ENCODE measurements at regions not wholly inside any gene's neighbourhood (a gene's known extent, or its start where the extent isn't known, plus 50 kb on each side); places are given as distances from the start of the nearest gene placed in this dataset.

GRCh38 chr12:58225203-58225877 lies 284.0 kb downstream of the ATP23 start:
- no peak for DNase-seq
- Histone ChIP-seq H3K4me3 (ENCODE audit: insufficient read depth, low read depth, low read length) (no peak overlapping the region), H3K36me3 (replicated peaks; ENCODE audit: control insufficient read depth, insufficient read depth, low read length) (no peaks in the 10 kb centered on the region), H3K27me3 (ENCODE audit: control insufficient read depth, insufficient read depth, low read length) (no peaks in the 10 kb centered on the region)

DNA sequence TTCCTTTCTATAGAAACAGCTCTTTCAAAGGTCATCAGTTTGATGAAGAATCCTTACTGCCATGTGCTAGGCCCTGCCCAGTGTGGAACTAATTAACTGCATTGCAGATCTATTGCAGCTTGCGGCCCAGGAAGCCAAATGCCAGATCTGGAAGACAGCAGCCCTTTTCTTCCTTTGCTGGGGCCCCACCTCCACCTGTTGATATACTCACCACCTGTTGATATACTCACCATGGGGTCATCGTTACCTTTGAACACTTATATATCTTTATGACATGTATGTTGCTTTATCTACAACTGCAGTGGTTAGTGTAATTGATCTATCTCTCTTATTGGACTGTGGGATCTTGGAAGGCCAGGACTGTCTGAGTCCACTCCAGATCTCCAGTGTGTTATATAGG lies 292.5 kb downstream of the ATP23 start:
- no peak overlapping the region for H3K4me3 ChIP-seq (ENCODE audit: insufficient read depth, low read depth, low read length)
- H3K27me3 ChIP-seq (ENCODE audit: control insufficient read depth, insufficient read depth, low read length): no peaks in the 10 kb centered on the region
- no peak for DNase-seq
- H3K36me3 ChIP-seq (replicated peaks; ENCODE audit: control insufficient read depth, insufficient read depth, low read length): no peaks in the 10 kb centered on the region

GRCh38 chr12:58238411-58238810 lies 297.0 kb downstream of the ATP23 start:
- DNase-seq: no peak
- no peaks in the 10 kb centered on the region for H3K36me3 ChIP-seq (replicated peaks; ENCODE audit: control insufficient read depth, insufficient read depth, low read length)
- no peak overlapping the region for H3K4me3 ChIP-seq (ENCODE audit: insufficient read depth, low read depth, low read length)
- no peaks in the 10 kb centered on the region for H3K27me3 ChIP-seq (ENCODE audit: control insufficient read depth, insufficient read depth, low read length)

DNA sequence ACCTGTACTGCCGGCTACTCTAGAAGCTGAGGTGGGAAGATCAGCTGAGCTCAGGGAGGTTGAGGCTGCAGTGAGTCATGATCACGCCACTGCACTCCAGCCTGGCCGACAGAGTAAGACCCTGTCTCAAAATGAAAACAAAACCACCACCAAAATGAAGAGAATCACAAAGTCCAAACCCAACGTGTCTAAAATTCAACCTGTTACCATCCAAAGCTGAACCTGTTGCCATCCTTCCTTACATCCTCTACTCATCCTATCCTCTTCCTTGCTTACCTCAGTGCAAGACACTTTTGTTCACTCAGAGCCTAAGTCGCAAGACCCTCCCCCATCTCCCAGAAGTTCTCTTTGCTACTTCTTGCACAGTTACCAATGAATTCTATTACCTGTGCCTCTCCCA lies 299.7 kb downstream of the ATP23 start:
- Histone ChIP-seq H3K36me3 (replicated peaks; ENCODE audit: control insufficient read depth, insufficient read depth, low read length) (no peaks in the 10 kb centered on the region), H3K27me3 (ENCODE audit: control insufficient read depth, insufficient read depth, low read length) (no peaks in the 10 kb centered on the region), H3K4me3 (ENCODE audit: insufficient read depth, low read depth, low read length) (no peak overlapping the region)
- no peak for DNase-seq

- no peak overlapping the region for H3K4me3 ChIP-seq (ENCODE audit: insufficient read depth, low read depth, low read length)
- no peaks in the 10 kb centered on the region for H3K27me3 ChIP-seq (ENCODE audit: control insufficient read depth, insufficient read depth, low read length)
- no peaks in the 10 kb centered on the region for H3K36me3 ChIP-seq (replicated peaks; ENCODE audit: control insufficient read depth, insufficient read depth, low read length)
- DNase-seq: peak; percentile 26
Observed at GRCh38 chr12:58242796-58243630, 301.6 kb downstream of the ATP23 start.

DNA sequence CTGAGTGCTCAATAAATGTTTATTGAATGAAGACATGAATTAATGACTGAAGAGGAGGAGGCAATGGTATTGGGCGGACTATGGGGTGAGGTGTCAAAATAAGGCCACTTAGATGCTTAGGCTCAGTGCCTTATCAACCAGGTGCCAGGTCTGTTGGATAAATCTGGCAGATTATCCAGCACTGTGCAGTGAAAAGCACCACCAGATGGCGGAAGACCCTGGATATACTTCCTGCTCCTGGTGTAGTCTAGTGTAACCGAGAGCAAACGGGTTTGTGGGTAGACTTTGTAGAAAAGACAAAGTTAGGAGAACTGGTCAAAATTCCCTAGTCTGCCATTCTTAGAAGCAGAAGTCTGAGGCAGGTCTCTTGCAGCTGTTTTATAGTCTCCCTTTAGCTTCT lies 306.3 kb downstream of the ATP23 start:
- Histone ChIP-seq H3K4me3 (ENCODE audit: insufficient read depth, low read depth, low read length) (no peak overlapping the region), H3K27me3 (ENCODE audit: control insufficient read depth, insufficient read depth, low read length) (no peaks in the 10 kb centered on the region), H3K36me3 (replicated peaks; ENCODE audit: control insufficient read depth, insufficient read depth, low read length) (no peaks in the 10 kb centered on the region)
- peak; percentile 10 for DNase-seq

GRCh38 chr12:58248599-58248998 lies 307.2 kb downstream of the ATP23 start:
- Histone ChIP-seq H3K27me3 (ENCODE audit: control insufficient read depth, insufficient read depth, low read length) (no peaks in the 10 kb centered on the region), H3K4me3 (ENCODE audit: insufficient read depth, low read depth, low read length) (no peak overlapping the region), H3K36me3 (replicated peaks; ENCODE audit: control insufficient read depth, insufficient read depth, low read length) (no peaks in the 10 kb centered on the region)
- DNase-seq: no peak

DNA sequence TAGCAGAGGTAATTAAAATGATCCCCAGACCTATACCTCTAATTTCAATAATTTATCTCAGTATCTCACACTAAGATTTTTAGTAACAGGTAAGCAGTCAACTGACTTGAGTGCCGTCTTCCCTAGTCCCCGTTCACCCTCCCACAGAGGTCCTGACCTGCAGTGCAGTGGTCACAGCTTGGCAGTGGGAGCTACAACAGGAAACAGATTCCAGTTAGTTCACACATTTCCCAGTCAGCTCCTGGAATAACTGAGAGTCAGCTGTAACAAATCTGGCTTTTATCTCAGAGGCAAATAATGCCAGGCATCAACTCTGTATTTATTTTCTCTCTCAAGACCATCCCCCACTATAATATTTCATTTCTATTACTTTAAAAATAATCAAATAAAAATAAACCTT lies 308.2 kb downstream of the ATP23 start:
- no peaks in the 10 kb centered on the region for H3K36me3 ChIP-seq (replicated peaks; ENCODE audit: control insufficient read depth, insufficient read depth, low read length)
- no peak for DNase-seq
- H3K27me3 ChIP-seq (ENCODE audit: control insufficient read depth, insufficient read depth, low read length): no peaks in the 10 kb centered on the region
- H3K4me3 ChIP-seq (ENCODE audit: insufficient read depth, low read depth, low read length): no peak overlapping the region

- Histone ChIP-seq H3K27me3 (ENCODE audit: control insufficient read depth, insufficient read depth, low read length) (no peaks in the 10 kb centered on the region), H3K36me3 (replicated peaks; ENCODE audit: control insufficient read depth, insufficient read depth, low read length) (no peaks in the 10 kb centered on the region), H3K4me3 (ENCODE audit: insufficient read depth, low read depth, low read length) (no peak overlapping the region)
- no peak for DNase-seq
Observed at GRCh38 chr12:58250077-58250476, 308.7 kb downstream of the ATP23 start.

DNA sequence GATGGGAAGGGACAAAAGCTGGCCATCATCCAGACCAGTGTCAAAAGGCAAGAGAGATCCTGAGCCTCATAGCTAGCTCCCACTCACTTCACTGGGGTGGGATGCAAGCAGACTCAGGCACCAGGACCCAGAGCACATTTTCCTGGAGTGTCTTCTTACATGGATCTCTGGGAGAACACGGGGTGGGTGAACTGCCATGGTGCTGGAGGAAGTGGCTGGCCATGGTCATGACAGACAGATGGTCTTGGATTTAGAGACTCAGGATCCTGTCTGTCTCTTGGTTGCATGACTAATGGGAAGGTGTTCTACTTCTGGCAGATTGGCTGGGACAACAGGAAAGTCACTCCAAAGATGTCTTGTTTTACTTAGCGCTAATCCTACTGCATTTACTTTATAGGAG lies 311.5 kb downstream of the ATP23 start:
- Histone ChIP-seq H3K27me3 (ENCODE audit: control insufficient read depth, insufficient read depth, low read length) (no peaks in the 10 kb centered on the region), H3K36me3 (replicated peaks; ENCODE audit: control insufficient read depth, insufficient read depth, low read length) (no peaks in the 10 kb centered on the region), H3K4me3 (ENCODE audit: insufficient read depth, low read depth, low read length) (no peak overlapping the region)
- DNase-seq: no peak

- Histone ChIP-seq H3K27me3 (ENCODE audit: control insufficient read depth, insufficient read depth, low read length) (no peaks in the 10 kb centered on the region), H3K36me3 (replicated peaks; ENCODE audit: control insufficient read depth, insufficient read depth, low read length) (no peaks in the 10 kb centered on the region), H3K4me3 (ENCODE audit: insufficient read depth, low read depth, low read length) (no peak overlapping the region)
- DNase-seq: no peak
Observed at GRCh38 chr12:58253663-58254062, 312.3 kb downstream of the ATP23 start.

- Histone ChIP-seq H3K36me3 (replicated peaks; ENCODE audit: control insufficient read depth, insufficient read depth, low read length) (no peaks in the 10 kb centered on the region), H3K4me3 (ENCODE audit: insufficient read depth, low read depth, low read length) (no peak overlapping the region), H3K27me3 (ENCODE audit: control insufficient read depth, insufficient read depth, low read length) (no peaks in the 10 kb centered on the region)
- DNase-seq: no peak
Observed at GRCh38 chr12:58254463-58255100, 313.2 kb downstream of the ATP23 start.

- Histone ChIP-seq H3K36me3 (replicated peaks; ENCODE audit: control insufficient read depth, insufficient read depth, low read length) (no peaks in the 10 kb centered on the region), H3K4me3 (ENCODE audit: insufficient read depth, low read depth, low read length) (no peak overlapping the region), H3K27me3 (ENCODE audit: control insufficient read depth, insufficient read depth, low read length) (no peaks in the 10 kb centered on the region)
- DNase-seq: no peak
Observed at GRCh38 chr12:58262796-58263195, 321.4 kb downstream of the ATP23 start.

GRCh38 chr12:58263816-58264215 lies 322.4 kb downstream of the ATP23 start:
- DNase-seq: no peak
- no peaks in the 10 kb centered on the region for H3K36me3 ChIP-seq (replicated peaks; ENCODE audit: control insufficient read depth, insufficient read depth, low read length)
- H3K27me3 ChIP-seq (ENCODE audit: control insufficient read depth, insufficient read depth, low read length): no peaks in the 10 kb centered on the region
- no peak overlapping the region for H3K4me3 ChIP-seq (ENCODE audit: insufficient read depth, low read depth, low read length)

GRCh38 chr12:58268069-58268468 lies 326.7 kb downstream of the ATP23 start:
- Histone ChIP-seq H3K4me3 (ENCODE audit: insufficient read depth, low read depth, low read length) (no peak overlapping the region), H3K36me3 (replicated peaks; ENCODE audit: control insufficient read depth, insufficient read depth, low read length) (no peaks in the 10 kb centered on the region), H3K27me3 (ENCODE audit: control insufficient read depth, insufficient read depth, low read length) (no peaks in the 10 kb centered on the region)
- DNase-seq: no peak

Data from H7 (cell line).